OCI-LY3 (cell line): ENCODE measurements at regions not wholly inside any gene's neighbourhood (a gene's known extent, or its start where the extent isn't known, plus 50 kb on each side); places are given as distances from the start of the nearest gene placed in this dataset.

Experiments
- H2AFZ ChIP-seq: fragments of 200-600, 300-600 bp; shearing (Covaris generic); 2 replicates; pipeline ENCODE4 v1.6.0; 2014; ENCODE audit warnings: antibody characterized with exemption, low read depth, low read length
- H3K27ac ChIP-seq: fragments of 200-600, 300-600 bp; sonication (generic); 2 replicates; pipeline ENCODE4 v1.5.1; 2014; ENCODE audit warnings: mild to moderate bottlenecking, low read length, moderate library complexity, mixed read lengths
- H3K27me3 ChIP-seq: fragments of 200-600, 300-600 bp; sonication (generic); 2 replicates; pipeline ENCODE4 v1.6.1; 2014; ENCODE audit warnings: low read depth, low read length, mixed read lengths
- H3K36me3 ChIP-seq: fragments of 200-600, 300-600 bp; sonication (generic); replicated peaks from 2 replicates; pipeline ENCODE3; 2014; ENCODE audit warnings: low read depth, low read length, mixed read lengths
- H3K4me1 ChIP-seq: fragments of 300-600, 200-600 bp; sonication (generic); 2 replicates; pipeline ENCODE4 v1.6.1; 2014; ENCODE audit warnings: low read length, mixed read lengths
- H3K4me2 ChIP-seq: fragments of 200-600, 300-600 bp; sonication (generic); 2 replicates; pipeline ENCODE4 v1.6.1; 2014; ENCODE audit warnings: low read length, mixed read lengths
- H3K4me3 ChIP-seq: fragments of 300-600, 200-600 bp; sonication (generic); 2 replicates; pipeline ENCODE4 v1.5.1; 2014; ENCODE audit warnings: antibody characterized with exemption, mild to moderate bottlenecking, low read length, moderate library complexity
- H3K79me2 ChIP-seq: fragments of 300-600, 200-600 bp; shearing (Covaris generic); 2 replicates; pipeline ENCODE4 v1.6.1; 2014; ENCODE audit warnings: mild to moderate bottlenecking, low read length, mixed read lengths
- H3K9ac ChIP-seq: fragments of 300-600, 200-600 bp; shearing (Covaris generic); 2 replicates; pipeline ENCODE4 v1.6.0; 2014; ENCODE audit warnings: mild to moderate bottlenecking, low read length, moderate library complexity
- H3K9me3 ChIP-seq: fragments of 200-600, 300-600 bp; shearing (Covaris generic); 2 replicates; pipeline ENCODE4 v1.6.1; 2014; ENCODE audit warnings: low read length, mixed read lengths; ENCODE audit not compliant: insufficient read depth
- H4K20me1 ChIP-seq: fragments of 200-600, 300-600 bp; sonication (generic); 2 replicates; pipeline ENCODE4 v1.6.1; 2016; ENCODE audit warnings: low read length, mixed read lengths; ENCODE audit not compliant: insufficient read depth
- EZH2phosphoT487 ChIP-seq: fragments of 200-600 bp; shearing (Covaris generic); IDR thresholded peaks from 2 replicates; pipeline ENCODE4 v1.6.1; 2018; ENCODE audit warnings: antibody characterized with exemption, mixed run types, low read depth
- TF ChIP-seq, protein P1 (sequence below): fragments of 200-600, 300-600 bp; sonication (generic); IDR thresholded peaks from 2 replicates; pipeline ENCODE4 v1.5.1; 2014; ENCODE audit warnings: antibody characterized with exemption, low read length, low read depth

DNA sequence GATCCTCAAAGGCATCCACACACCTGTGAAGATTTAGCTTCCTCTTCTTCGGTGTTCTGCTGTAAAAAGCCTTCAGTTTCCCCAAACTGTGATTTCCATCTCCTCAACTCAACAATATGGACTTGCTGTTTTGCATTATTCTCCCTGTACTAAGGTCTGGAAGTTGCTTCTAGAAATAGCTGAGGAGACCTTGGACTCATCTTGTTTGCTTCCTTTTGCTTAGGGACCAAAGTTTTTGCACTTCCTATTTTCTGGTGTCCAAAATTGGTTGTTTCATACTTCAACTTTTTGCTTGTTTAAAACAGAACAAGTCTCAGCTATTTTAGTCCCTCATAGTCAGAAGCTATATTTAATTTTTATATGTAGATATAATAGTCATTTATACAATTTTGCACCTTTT is 201.9 kb upstream of the COPS8 start:
- Histone ChIP-seq H3K9me3 (no peaks in the 10 kb centered on the region), H3K4me2 (peak overlapping the region; percentile 26)

DNA sequence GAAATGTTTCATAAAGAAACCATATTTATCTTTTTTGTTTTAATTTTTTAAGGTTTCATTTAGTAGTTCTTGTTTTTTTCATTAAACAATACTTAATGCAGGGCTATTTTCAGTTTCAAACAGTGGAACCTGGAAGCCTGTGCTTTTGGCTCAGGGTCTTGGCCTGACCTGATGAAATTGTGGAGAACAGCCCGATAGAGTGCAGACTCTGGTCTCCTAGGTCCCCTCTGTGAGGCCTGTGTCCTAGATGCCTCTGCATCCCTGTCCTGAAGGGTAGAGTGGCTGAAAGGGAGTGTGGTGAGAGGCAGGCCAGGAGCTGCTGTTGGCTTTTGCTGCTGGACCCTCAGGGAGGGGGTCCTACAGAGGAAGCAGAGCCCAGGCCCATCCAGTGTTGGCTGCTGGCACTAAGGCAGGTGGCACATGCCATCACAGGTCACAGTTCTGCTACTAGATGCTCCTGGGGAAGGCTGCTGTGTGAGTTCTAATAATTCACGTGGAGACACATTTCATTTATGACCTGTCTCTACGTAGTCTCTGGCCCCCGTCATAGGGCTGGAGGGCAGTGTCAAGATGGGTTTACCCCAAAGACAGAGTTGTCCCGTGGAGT is 201.0 kb upstream of the COPS8 start:
- Histone ChIP-seq H3K27me3 (no peaks in the 10 kb centered on the region), H3K4me3 (no peak overlapping the region), H3K27ac (no peak overlapping the region), H3K9ac (no peak overlapping the region), H3K4me1 (no peaks in the 10 kb centered on the region), H3K9me3 (no peaks in the 10 kb centered on the region), H4K20me1 (no peaks in the 10 kb centered on the region), H3K36me3 (no peaks in the 10 kb centered on the region), H3K79me2 (no peaks in the 10 kb centered on the region), H3K4me2 (no peak overlapping the region), H2AFZ (no peak overlapping the region)
- TF ChIP-seq, protein P1, sequence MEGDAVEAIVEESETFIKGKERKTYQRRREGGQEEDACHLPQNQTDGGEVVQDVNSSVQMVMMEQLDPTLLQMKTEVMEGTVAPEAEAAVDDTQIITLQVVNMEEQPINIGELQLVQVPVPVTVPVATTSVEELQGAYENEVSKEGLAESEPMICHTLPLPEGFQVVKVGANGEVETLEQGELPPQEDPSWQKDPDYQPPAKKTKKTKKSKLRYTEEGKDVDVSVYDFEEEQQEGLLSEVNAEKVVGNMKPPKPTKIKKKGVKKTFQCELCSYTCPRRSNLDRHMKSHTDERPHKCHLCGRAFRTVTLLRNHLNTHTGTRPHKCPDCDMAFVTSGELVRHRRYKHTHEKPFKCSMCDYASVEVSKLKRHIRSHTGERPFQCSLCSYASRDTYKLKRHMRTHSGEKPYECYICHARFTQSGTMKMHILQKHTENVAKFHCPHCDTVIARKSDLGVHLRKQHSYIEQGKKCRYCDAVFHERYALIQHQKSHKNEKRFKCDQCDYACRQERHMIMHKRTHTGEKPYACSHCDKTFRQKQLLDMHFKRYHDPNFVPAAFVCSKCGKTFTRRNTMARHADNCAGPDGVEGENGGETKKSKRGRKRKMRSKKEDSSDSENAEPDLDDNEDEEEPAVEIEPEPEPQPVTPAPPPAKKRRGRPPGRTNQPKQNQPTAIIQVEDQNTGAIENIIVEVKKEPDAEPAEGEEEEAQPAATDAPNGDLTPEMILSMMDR: no peak
- TF ChIP-seq EZH2phosphoT487: no peak

More for the DNA sequence above, 201.9 kb upstream of the COPS8 start:
- Histone ChIP-seq H3K4me1 (no peaks in the 10 kb centered on the region), H3K79me2 (no peaks in the 10 kb centered on the region), H3K27me3 (no peaks in the 10 kb centered on the region), H3K36me3 (no peaks in the 10 kb centered on the region), H4K20me1 (no peaks in the 10 kb centered on the region), H3K27ac (no peak overlapping the region), H3K4me3 (no peak overlapping the region), H2AFZ (no peak overlapping the region), H3K9ac (no peak overlapping the region)
- TF ChIP-seq, protein P1: no peak
- TF ChIP-seq EZH2phosphoT487: no peak

DNA sequence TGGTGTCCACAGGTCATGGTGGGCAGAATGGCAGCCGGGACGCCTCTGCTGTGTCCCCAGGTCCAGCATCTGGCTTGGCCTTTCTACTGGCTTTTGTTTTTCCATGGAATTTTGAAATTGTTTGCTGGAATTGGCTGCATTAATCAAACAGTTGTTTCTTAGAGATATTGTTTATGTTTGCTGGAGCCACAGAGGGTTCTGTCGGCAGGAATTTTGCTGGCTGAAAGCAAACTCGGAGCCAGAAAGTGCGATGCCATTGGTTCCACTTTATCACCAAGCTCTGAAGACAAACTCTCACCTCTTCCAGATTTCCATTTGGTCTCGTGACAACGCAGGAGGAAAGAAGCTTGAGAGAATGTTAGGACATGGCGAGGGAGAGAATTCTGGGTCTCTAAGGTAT is 199.2 kb upstream of the COPS8 start:
- no peak for TF ChIP-seq EZH2phosphoT487
- TF ChIP-seq, protein P1: no peak
- Histone ChIP-seq H3K27me3 (no peaks in the 10 kb centered on the region), H3K4me2 (no peak overlapping the region), H3K9me3 (no peaks in the 10 kb centered on the region), H3K4me3 (no peak overlapping the region), H3K27ac (no peak overlapping the region), H3K36me3 (no peaks in the 10 kb centered on the region), H2AFZ (no peak overlapping the region), H3K79me2 (no peaks in the 10 kb centered on the region), H3K4me1 (no peaks in the 10 kb centered on the region), H4K20me1 (no peaks in the 10 kb centered on the region), H3K9ac (no peak overlapping the region)

DNA sequence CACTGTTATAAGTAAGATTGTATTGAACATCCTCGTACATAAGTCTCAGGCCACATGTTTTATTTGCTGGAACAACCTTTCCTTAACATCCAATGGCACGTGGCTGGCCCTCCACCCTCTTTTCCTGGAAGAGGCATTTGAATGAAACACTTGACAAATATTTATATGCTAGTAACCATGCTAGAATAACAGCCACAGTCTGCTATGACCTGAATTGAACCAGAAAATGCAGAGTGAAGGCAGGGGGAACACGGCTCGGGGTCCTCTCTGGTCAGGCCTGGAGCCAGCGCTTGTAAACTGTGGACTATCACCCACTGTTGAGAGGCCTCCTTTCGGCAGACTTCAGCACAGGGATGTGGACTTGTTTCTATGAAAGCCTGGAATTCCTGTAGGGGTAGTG is 198.2 kb upstream of the COPS8 start:
- no peaks in the 10 kb centered on the region for H3K27me3 ChIP-seq
- no peaks in the 10 kb centered on the region for H4K20me1 ChIP-seq
- H3K4me2 ChIP-seq: no peak overlapping the region
- H3K79me2 ChIP-seq: no peaks in the 10 kb centered on the region
- H3K9ac ChIP-seq: no peak overlapping the region
- no peak overlapping the region for H2AFZ ChIP-seq
- no peaks in the 10 kb centered on the region for H3K4me1 ChIP-seq
- no peak overlapping the region for H3K4me3 ChIP-seq
- TF ChIP-seq EZH2phosphoT487: no peak
- TF ChIP-seq, protein P1: no peak
- H3K36me3 ChIP-seq: no peaks in the 10 kb centered on the region
- H3K9me3 ChIP-seq: no peaks in the 10 kb centered on the region
- no peak overlapping the region for H3K27ac ChIP-seq
